ENCODE measurements at regions not wholly inside any gene's neighbourhood (a gene's known extent, or its start where the extent isn't known, plus 50 kb on each side); places are given as distances from the start of the nearest gene placed in this dataset.

DNA sequence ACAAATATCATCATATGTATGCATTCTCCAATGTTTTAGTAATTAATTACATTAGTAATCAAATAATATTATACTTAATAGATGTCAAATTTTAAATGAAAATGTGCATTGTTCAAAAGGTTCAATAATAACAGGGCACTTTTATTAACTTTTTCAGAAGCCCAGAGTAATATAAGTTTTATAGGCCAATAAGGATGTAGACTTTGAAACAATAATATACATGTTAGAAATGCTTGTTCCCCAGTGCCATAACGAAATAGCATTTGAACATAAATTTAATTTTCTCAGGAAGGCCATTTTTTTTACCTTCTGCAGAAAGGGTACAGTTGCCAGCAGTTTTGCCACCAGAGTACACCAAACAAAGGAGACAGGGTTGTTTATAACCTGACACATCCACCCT is 1133.9 kb upstream of the LRRTM3 start:
- TF ChIP-seq EZH2 (IDR thresholded peaks at IDR 0.05; ENCODE audit: borderline replicate concordance, low read length) = no peak
- TF ChIP-seq CTCF (IDR thresholded peaks at IDR 0.05; ENCODE audit: low read length) = no peak
